IPS DF 4.7 (cell line): ENCODE measurements at regions not wholly inside any gene's neighbourhood (a gene's known extent, or its start where the extent isn't known, plus 50 kb on each side); places are given as distances from the start of the nearest gene placed in this dataset.

Experiments
- DNase-seq: peaks from one replicate; pipeline ENCODE4 v3.0.0-alpha.2; 2013; ENCODE audit warnings: low spot score; ENCODE audit errors: extremely low read depth

DNA sequence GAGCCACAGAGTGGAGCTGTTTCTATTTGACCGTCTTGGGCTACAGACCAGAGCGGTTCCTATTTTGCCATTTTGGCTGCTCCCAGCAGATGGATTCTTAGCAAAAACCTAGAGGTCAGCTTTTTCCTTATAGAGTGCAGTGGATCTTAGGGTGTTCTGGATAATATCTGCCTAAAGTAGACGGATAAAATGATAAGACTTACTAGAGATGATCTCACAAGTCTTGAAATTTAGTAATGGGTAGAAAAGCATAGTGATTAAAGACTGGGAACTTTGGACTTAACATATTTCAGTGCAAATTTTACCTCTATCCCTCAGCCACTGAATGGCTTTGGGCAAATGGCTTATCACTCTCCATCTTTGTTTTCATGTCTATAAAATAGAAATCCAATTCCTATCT, 439.8 kb downstream of the ADGRL2 start:
- DNase-seq, result no peak

DNA sequence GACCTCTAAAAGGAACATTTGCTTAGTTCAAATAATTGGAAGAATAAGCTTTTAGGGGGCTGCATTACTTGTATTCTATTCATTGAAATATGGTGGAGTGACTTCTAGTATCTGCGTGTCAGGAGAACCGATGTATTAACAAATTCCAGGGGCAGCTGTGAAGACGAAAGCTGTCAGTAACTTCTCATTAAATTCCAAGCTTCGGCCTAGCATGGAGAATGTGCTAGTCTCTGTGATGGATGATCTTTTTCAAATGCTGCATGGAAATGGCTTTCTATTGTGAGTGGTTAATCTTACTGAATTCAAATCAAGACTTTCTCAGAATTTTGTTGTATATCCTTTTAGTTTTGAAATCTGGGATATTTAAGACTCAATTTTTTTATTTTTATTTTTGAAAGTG, 429.9 kb downstream of the ADGRL2 start:
- DNase-seq, result no peak

DNA sequence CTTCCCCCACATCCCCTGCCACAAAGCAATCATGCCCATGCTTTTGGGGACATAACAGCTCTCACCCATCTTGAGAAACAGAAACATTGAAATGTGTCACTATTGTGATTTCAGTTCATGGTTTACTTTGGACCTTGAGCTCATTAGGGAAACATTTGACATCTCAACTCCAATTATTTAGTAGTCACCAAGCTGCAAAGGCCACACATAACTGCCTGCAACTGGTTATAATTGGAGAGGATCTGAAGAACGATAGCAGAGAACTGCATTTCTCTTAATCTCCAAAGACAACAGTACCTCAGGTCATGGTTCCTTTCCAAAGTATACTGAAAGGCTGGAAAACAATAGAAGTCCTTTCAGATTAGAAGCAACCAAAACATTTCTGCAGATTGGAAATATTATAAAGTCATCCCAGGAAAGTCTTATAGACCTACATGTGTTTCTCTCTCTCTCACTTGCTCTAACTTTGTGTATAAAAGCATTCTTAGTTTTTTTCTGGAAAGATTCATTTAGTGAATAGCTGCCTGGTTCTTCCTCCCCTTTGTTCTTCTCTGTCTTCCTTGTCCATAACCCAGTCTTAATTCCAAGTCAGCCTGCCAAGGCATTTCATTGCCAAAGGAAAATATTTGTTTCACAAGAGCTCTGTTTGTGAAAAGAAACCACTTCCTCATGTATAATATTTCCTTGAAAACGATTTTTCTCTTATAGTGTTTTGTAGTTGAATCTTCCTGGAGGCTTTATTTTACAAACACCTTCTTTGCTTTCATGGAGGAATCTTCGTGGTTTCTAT, 426.8 kb downstream of the ADGRL2 start:
- no peak for DNase-seq

DNA sequence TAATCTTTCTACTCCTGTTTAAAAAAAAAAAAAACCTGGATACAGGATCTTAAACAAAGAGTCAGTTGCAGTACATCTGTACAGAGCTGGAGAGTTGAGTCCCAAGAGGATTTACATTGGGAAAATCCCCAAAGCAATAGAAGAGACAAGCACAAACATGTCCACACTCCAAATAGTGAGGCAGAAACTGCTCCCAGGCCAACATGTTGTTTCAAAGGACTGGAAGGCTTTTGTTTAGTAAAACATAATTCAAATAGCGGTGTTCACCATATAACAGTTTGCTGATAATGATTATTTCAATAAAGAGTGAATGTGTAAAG, 425.4 kb downstream of the ADGRL2 start:
- DNase-seq, result no peak

DNA sequence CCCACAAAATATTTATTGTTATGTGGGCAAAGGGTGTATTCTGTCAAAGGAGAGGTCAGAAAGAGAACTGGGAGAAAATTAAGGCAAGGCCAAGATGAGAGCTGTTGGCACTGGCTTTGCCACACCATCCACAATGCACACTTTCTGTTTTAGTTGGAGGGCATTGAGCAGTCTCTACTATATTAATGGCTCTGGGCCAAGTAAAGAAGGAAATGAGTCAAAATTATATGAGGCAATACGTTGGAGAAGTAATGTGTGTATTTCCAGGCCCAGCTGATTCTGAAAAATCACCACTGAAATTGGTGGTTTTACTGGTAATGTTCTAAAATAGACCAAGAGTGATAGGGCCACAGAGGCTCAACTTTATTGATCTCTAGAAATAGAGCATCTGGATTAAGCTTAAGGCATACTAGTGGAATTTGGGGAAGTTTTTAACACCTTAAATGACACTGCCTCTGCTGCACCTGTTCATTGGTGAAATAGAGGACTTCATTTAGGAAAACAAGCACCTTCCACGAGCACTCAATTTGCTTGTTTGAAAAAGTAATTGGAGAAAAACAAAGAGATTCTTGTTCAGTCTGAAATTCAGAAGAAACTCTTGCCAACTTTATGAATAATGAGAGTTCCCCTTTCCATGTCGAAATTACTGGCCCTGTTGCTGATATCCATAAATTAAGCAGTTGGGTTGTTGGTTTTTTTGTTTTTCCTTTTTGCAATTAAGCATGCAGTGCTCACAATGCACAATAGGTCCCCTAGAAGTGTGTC, 424.9 kb downstream of the ADGRL2 start:
- no peak for DNase-seq

DNA sequence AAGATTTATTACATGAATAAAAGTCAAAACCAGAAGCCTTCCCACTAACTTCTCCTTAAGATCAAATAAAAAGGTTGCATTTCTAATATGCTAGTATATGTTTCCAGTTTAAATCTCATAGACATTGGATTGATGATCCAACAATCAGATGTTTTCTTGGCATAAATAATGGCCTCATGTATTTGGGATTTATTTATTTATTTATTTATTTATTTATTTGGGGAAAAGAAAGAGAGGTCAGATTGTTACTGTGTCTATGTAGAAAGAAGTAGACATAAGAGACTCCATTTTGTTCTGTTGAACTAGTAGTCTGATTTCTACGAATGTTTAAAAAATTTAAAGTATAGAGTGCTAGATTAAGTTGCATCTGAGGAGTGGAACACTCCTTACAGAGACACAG, 422.4 kb downstream of the ADGRL2 start:
- DNase-seq, result no peak

DNA sequence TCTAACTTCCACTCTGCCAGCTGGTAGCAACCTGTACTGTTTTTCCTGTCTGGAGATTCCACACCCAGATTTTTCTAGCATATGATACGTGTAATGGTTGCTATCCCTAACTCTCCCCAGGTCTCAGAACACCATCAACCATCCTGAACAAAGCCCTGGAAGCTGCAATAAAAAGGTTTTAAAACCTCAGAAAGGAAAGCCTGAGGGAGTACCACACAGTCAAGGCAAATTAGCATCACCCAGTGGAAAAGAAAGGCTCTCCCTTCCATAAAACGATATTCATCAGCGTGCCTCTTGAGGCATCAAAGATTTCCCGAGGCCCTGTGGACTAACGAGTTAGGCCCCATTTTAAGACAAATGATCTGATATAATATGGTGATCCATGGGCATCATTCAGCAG, 421.0 kb downstream of the ADGRL2 start:
- DNase-seq, result no peak

DNA sequence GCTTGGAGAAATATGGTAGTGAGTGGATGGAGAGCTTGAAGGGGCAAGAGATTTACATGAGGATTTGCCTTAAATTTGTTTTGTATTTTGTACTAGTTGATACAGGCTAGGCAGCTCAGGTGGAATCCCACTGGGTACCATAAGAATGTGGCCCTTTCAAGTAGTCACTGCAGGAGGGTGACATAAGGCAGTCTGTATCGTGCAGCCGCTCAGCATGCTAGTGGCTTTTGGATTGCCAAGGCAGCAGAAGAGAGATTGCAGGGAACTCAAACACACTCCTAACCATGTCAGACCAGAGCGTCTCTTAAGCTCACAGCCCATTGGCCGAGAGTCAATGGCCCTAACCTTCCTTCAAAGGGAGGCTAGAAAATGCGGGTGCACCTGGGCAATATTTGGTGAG, 420.0 kb downstream of the ADGRL2 start:
- no peak for DNase-seq

DNA sequence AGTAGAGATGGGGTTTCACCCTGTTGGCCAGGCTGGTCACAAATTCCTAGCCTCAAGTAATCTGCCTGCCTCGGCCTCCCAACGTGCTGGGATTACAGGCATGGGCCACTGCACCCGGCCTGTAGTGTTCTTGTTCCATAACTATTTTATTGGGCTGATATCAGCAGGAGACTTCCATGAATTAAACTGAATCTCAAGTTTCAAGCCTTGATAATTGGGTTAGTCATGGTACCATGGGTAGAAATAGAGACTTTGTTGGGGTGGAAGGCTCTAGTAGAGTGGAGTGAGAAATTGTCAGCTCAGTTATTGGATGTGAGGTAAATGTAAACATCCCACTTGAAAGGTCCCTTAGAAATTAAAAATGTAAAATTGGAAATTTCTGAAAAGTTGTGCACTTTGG, 419.1 kb downstream of the ADGRL2 start:
- DNase-seq, result no peak

DNA sequence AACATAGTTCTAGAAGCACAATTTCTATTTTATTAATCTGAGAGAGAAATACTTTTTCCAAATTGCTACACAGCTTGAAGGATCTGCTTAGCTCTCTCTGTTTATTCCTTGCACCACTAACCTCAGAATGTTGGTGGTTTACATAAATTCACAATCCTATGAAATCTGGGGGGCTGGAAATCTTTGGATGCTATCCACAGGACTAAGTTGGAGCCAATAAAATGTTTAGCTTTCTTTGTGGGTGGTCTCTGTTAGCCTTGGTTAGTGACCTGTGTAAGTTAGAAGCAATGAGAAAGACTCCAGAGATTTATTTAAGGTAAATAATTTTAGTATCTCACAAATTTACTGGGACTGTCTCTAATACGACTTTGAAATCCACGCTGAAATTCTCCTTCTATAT, 418.1 kb downstream of the ADGRL2 start:
- DNase-seq, result no peak

DNA sequence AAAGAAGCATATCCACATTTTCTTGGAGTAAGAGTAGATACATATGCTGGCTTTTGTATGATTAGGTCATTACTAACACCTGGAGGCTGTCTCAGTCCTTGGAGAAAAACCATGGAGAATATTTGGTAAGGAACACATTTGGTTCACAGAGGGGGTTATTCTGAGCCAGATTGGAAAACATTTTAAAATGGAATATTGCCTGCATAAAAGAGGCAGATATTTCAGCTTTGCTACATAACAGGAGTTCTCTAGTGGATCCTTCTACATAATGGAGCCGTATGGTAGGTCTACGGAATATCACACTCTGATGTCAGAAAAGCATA, 415.1 kb downstream of the ADGRL2 start:
- DNase-seq, result no peak

DNA sequence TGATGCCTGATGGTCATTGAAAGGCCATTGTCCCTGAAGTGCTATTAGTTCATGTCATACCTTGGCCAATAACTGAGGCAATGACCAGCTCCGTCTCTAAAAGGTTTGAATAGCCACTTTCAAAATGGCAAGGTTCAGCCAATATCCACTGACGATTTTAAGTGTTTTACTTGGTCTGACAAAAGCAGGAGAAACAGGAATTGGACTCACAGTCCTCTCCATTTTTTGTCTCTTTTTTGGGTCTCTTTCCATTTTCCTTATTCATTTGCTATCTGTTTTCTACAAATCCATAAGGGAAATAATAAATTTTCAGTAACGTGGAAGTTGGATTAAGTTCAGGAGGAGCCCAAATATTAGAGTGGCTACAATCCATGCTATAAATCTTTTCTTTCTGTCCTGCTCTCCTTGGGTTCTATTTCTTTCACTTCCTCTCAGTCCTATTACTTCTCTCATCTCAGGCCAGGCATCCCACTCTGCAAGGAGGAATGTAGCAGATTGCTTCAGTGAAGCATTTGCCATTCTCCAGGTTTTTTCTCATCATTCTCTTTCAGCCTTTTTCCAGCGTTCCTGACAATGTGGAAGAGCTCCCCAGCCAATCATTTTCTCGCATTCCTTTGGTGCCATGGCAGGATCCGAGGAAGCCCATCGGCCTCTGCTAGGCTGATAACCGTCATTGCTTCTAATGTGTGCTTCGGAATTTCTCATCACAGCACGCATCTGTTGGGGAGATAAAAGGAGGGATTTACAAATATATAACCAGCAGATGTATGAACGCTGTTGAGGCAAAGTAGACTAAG, 414.5 kb downstream of the ADGRL2 start:
- DNase-seq, result no peak

DNA sequence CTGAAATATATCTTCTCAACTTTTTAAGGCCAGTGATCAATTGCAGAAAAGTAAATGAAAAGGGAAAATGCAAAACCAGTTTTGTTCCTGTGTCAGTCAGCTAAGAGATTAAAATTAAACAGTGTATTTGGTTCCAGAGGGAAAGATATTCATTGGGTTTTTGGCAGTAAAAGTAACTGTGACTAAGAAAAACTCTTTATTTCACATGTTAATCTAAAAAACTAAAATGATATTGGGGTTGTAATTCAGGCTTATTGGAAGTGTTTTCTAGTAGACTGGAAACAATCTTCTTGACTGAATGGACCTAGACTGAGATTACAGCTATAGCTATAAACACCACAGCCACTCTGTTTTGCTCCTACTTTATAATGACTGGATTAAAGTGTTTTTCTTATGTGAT, 413.9 kb downstream of the ADGRL2 start:
- DNase-seq, result no peak

DNA sequence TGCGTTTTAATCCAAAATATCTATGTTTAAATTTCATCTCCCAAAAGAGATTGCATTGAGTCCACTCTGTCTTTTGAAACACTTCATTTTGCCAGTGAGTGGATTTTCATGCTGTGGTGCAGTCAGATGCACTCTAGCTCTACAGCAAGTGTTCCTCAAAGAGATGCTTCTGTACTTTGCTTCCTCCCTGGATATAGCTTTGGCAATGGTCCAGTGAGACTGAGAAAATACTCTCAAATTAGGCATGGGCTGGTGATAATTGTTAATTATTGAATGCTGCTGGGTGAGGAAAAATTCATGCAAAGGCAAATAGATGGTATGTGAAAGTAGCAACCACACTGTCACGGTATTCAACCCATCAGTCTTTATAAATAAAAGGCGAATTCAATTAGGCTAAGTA, 396.9 kb downstream of the ADGRL2 start:
- no peak for DNase-seq

DNA sequence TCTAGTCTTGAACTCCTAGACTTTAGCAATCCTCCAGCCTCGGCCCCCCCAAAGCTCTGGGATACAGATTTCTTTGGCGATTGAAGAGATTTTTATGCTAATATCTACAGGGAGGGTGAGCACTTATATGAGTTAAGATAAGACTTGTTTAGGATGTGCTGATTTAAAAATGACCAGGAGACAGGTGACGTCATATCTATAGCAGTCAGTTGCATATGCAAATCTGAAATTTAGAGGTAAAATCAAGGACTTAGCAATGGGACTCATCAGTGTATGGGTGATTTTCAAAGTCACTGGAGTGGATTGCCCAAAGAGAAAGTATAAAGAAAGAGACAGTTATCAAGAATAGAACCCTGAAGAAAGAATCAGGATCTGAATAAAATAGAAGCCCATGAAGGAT, 394.5 kb downstream of the ADGRL2 start:
- no peak for DNase-seq

DNA sequence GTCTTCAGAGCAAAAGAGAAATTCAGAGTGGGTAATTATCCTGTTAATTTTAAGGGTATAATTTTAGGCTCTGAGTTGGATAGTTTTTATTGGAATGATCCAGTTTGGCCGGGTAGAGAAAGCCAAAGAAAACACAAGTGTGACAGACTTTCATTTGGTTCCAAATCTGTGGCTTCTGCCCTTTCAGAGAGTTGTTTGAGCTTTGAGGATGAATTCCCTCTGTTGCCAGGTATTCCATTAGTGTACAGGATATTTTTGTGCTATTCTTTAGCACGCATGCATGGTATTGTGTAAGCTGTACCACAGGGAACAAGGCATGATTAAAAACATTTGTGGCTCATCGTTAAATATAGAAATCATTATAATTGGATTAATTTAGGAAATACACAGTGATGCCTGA, 384.4 kb downstream of the ADGRL2 start:
- no peak for DNase-seq

DNA sequence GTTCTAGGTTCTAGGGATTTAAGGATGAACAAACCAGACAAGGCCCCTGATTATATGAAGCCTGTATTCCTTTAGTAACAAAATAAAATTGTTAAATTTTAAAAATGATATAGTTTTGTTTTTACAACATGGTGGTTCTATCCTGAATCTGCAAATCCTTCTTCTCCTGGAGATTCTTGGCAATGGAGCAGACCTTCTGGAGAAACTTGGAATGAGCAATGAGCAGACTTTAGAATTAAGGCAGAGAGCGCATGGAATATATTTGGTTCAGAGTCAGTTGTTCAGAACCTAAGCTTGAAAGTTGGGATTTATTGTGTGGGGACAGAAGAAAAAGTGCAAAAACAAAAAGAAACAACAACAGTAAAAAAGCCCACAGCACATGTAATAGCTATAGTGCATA, 381.1 kb downstream of the ADGRL2 start:
- no peak for DNase-seq

DNA sequence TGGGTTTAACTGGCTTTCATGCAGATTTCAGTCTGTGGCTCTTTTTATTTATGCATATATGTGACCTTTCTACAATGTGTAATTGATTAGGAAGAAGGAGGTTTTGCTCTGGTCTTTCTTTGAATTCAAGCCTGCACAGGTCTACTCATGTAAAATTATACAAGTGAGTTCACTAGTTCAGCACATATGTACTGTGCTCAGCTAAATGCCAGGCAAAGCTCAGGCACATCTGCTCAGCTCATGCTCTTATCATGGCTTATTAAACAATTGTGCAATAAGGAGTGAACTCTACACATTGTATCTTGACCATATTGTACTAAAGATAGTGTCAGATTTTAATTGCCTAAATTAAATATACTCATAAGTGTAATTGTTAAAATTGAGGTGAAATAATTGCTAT, 378.4 kb downstream of the ADGRL2 start:
- no peak for DNase-seq

DNA sequence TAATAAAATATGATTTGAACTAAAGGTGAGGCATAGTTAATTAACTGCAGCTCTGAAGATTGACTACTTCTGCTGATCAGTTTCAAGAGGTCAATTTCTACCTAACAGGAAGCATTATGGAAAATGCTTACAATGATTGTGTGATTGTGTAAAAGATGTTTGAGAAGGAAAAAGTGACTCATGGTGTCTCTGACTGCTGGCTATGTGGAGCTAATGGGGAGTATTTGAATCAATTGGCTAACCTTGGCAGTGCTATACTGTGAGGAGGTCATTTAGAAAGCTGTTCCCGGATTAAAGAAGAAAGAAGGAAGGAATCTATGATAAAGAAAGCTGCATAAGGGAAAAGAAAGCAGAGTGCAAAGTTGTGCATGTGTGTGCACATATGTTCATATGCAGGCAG, 376.5 kb downstream of the ADGRL2 start:
- DNase-seq, result no peak

DNA sequence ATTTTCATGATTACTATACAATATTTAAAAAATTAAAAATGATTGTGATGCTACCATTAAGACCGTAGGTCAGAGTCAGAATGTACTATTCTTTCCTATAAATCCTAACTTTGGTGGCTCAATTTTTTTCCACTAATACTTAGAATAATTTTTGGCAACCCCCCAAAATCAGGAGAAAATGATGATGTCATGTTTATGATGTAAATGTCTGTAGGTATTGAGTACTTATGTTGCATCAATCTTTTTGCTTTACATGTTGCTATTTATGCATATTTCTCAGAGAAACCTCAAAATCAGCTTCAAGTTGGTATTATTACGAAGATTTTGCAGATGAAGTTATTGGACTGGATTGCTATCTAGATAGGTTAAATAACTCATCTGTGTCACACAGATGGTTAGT, 371.2 kb downstream of the ADGRL2 start:
- no peak for DNase-seq

DNA sequence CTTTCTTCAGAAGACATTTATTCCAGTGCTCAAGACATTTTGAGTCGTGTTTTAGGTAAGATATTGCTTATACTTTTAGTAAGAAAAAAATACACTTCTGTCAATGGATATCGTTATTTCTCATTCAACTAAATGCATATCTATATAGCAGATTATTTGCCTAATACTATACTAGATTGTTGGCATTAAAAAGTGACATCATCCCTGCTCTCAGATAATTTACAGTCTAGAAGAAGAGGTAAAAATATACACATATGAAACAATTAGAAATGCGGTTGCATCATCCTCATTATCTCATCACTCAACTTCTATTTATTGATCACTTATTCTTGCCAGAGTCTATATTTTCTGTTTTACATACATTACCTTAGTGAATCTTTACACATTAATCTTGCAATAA, 367.7 kb downstream of the ADGRL2 start:
- DNase-seq, result no peak

DNA sequence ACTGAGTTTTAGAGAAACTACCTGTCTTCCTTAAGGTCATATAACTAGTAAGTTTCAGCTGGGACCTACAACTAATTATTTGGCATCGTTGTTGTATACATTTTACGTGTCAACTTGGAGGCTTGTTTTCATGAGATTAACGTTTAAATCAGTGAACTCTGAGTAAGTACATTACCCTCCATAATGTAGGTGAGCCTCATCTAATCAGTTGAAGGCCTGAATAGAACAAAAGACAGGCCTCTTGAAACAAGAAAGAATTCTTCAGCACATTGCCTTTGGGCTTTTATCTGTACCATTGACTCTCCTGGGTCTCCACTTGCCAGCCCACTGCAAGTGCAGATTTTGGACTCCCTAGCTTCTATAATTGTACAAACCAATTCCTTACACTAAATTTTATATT, 364.6 kb downstream of the ADGRL2 start:
- no peak for DNase-seq
